Neuron (in vitro differentiated cells): ENCODE measurements at regions not wholly inside any gene's neighbourhood (a gene's known extent, or its start where the extent isn't known, plus 50 kb on each side); places are given as distances from the start of the nearest gene placed in this dataset.
"Not testable (repeated sequence)": the region's sequence is repeated elsewhere in the genome, so short reads cannot be mapped to it uniquely, and the experiment has no call there.

Source experiments
- H2AFZ ChIP-seq: one replicate; pipeline ENCODE4 v1.6.1; 2013; ENCODE audit warnings: low read depth, mild to moderate bottlenecking, inconsistent platforms, low read length, moderate library complexity
- H3K27me3 ChIP-seq: one replicate; pipeline ENCODE4 v1.6.1; 2013; ENCODE audit warnings: low read length; ENCODE audit not compliant: insufficient read depth
- H3K36me3 ChIP-seq: one replicate; pipeline ENCODE4 v1.6.1; 2013; ENCODE audit warnings: low read length; ENCODE audit not compliant: insufficient read depth
- H3K4me1 ChIP-seq: one replicate; pipeline ENCODE4 v1.6.1; 2013; ENCODE audit warnings: low read length; ENCODE audit not compliant: insufficient read depth
- H3K4me3 ChIP-seq: 2 replicates; pipeline ENCODE4 v1.5.1; 2013; ENCODE audit warnings: mild to moderate bottlenecking, low read length, moderate library complexity
- H3K9me3 ChIP-seq: one replicate; pipeline ENCODE4 v1.6.1; 2013; ENCODE audit warnings: low read length

- H2AFZ ChIP-seq: no peak overlapping the region
- no peaks in the 10 kb centered on the region for H3K27me3 ChIP-seq
- no peaks in the 10 kb centered on the region for H3K9me3 ChIP-seq
- no peaks in the 10 kb centered on the region for H3K36me3 ChIP-seq
- H3K4me1 ChIP-seq: no peaks in the 10 kb centered on the region
- no peak overlapping the region for H3K4me3 ChIP-seq
These were observed 95.5 kb downstream of the ARL4C start for GRCh38 chr2:234401426-234401825.

GRCh38 chr2:234399451-234400246 is 97.2 kb downstream of the ARL4C start:
- Histone ChIP-seq H3K36me3 (no peaks in the 10 kb centered on the region), H2AFZ (no peak overlapping the region), H3K4me1 (peaks cover 4% of the 10 kb centered on the region), H3K9me3 (no peaks in the 10 kb centered on the region), H3K27me3 (no peaks in the 10 kb centered on the region), H3K4me3 (no peak overlapping the region)

GRCh38 chr2:234398531-234398930 is 98.3 kb downstream of the ARL4C start:
- H3K36me3 ChIP-seq: no peaks in the 10 kb centered on the region
- no peaks in the 10 kb centered on the region for H3K27me3 ChIP-seq
- H3K9me3 ChIP-seq: no peaks in the 10 kb centered on the region
- no peak overlapping the region for H2AFZ ChIP-seq
- peaks cover 4% of the 10 kb centered on the region for H3K4me1 ChIP-seq
- H3K4me3 ChIP-seq: no peak overlapping the region

GRCh38 chr2:234395891-234396420 is 100.9 kb downstream of the ARL4C start:
- no peak overlapping the region for H3K4me3 ChIP-seq
- H3K9me3 ChIP-seq: no peaks in the 10 kb centered on the region
- peaks cover 4% of the 10 kb centered on the region for H3K4me1 ChIP-seq
- H3K36me3 ChIP-seq: no peaks in the 10 kb centered on the region
- no peaks in the 10 kb centered on the region for H3K27me3 ChIP-seq
- no peak overlapping the region for H2AFZ ChIP-seq

GRCh38 chr2:234394450-234394849 is 102.4 kb downstream of the ARL4C start:
- Histone ChIP-seq H3K27me3 (no peaks in the 10 kb centered on the region), H3K36me3 (no peaks in the 10 kb centered on the region), H2AFZ (no peak overlapping the region), H3K9me3 (no peaks in the 10 kb centered on the region), H3K4me3 (no peak overlapping the region), H3K4me1 (peaks cover 4% of the 10 kb centered on the region)

- H3K4me3 ChIP-seq: no peak overlapping the region
- H2AFZ ChIP-seq: no peak overlapping the region
- no peaks in the 10 kb centered on the region for H3K27me3 ChIP-seq
- peaks cover 4% of the 10 kb centered on the region for H3K4me1 ChIP-seq
- H3K36me3 ChIP-seq: no peaks in the 10 kb centered on the region
- no peaks in the 10 kb centered on the region for H3K9me3 ChIP-seq
These were observed 103.5 kb downstream of the ARL4C start for GRCh38 chr2:234393354-234393753.

GRCh38 chr2:234392041-234392615 is 104.8 kb downstream of the ARL4C start:
- no peaks in the 10 kb centered on the region for H3K9me3 ChIP-seq
- H2AFZ ChIP-seq: no peak overlapping the region
- H3K4me1 ChIP-seq: peaks cover 4% of the 10 kb centered on the region
- no peak overlapping the region for H3K4me3 ChIP-seq
- H3K36me3 ChIP-seq: no peaks in the 10 kb centered on the region
- H3K27me3 ChIP-seq: no peaks in the 10 kb centered on the region

- H3K27me3 ChIP-seq: no peaks in the 10 kb centered on the region
These were observed 105.3 kb downstream of the ARL4C start for GRCh38 chr2:234391625-234392024.

GRCh38 chr2:234389661-234390060 is 107.2 kb downstream of the ARL4C start:
- not testable (repeated sequence) for H3K4me3 ChIP-seq, H3K4me1 ChIP-seq, H3K36me3 ChIP-seq, H3K9me3 ChIP-seq, H2AFZ ChIP-seq, H3K27me3 ChIP-seq

More at GRCh38 chr2:234391625-234392024, 105.3 kb downstream of the ARL4C start:
- peaks cover 4% of the 10 kb centered on the region for H3K4me1 ChIP-seq
- H3K4me3 ChIP-seq: no peak overlapping the region
- H3K36me3 ChIP-seq: no peaks in the 10 kb centered on the region
- H3K9me3 ChIP-seq: no peaks in the 10 kb centered on the region
- H2AFZ ChIP-seq: no peak overlapping the region

GRCh38 chr2:234388591-234388990 is 108.3 kb downstream of the ARL4C start:
- no peak overlapping the region for H3K4me3 ChIP-seq
- H2AFZ ChIP-seq: no peak overlapping the region
- H3K4me1 ChIP-seq: no peaks in the 10 kb centered on the region
- H3K9me3 ChIP-seq: no peaks in the 10 kb centered on the region
- H3K36me3 ChIP-seq: no peaks in the 10 kb centered on the region
- H3K27me3 ChIP-seq: no peaks in the 10 kb centered on the region

- H3K4me1 ChIP-seq: no peaks in the 10 kb centered on the region
- H3K4me3 ChIP-seq: no peak overlapping the region
- no peaks in the 10 kb centered on the region for H3K27me3 ChIP-seq
- no peaks in the 10 kb centered on the region for H3K36me3 ChIP-seq
- no peak overlapping the region for H2AFZ ChIP-seq
- H3K9me3 ChIP-seq: no peaks in the 10 kb centered on the region
These were observed 109.9 kb downstream of the ARL4C start for GRCh38 chr2:234386971-234387370.

GRCh38 chr2:234382131-234382530 is 114.8 kb downstream of the ARL4C start:
- H3K4me1 ChIP-seq: peaks cover 11% of the 10 kb centered on the region

GRCh38 chr2:234378958-234379357 is 117.9 kb downstream of the ARL4C start:
- H3K9me3 ChIP-seq, H3K27me3 ChIP-seq, H3K36me3 ChIP-seq, H2AFZ ChIP-seq, H3K4me3 ChIP-seq: not testable (repeated sequence)
- H3K4me1 ChIP-seq: peaks cover 11% of the 10 kb centered on the region

More at GRCh38 chr2:234382131-234382530, 114.8 kb downstream of the ARL4C start:
- no peaks in the 10 kb centered on the region for H3K27me3 ChIP-seq
- no peaks in the 10 kb centered on the region for H3K36me3 ChIP-seq
- no peak overlapping the region for H3K4me3 ChIP-seq
- no peaks in the 10 kb centered on the region for H3K9me3 ChIP-seq
- H2AFZ ChIP-seq: no peak overlapping the region
